Cerebellar nuclear complex (tissue), 1 donor: ENCODE measurements at regions not wholly inside any gene's neighbourhood (a gene's known extent, or its start where the extent isn't known, plus 50 kb on each side); places are given as distances from the start of the nearest gene placed in this dataset.

ENCODE experiments used
- DNase-seq, 2 experiments: peaks; one replicate each; lab custom pipeline; 2025; lab: John Stamatoyannopoulos, UW

DNA sequence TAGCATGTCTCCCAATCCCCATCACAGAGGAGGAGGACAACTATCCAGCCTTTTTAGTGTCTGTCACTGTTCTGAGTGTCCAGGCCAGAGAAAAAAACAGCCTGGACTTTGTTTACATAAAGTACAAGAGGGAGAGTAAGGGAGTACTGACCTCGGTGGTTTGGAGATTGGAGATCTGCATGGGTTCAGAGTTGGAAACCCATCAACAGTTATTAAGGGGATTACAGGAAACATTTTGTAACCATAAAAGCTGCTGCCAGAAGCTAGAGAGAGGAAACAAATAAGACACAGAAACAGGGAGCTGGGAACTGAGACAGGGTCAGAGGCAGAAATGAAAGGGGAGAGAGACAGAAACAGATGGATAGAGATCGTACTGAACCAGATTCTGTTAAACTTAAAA lies 131.5 kb upstream of the CTTNBP2NL start:
- DNase-seq = no peak

DNA sequence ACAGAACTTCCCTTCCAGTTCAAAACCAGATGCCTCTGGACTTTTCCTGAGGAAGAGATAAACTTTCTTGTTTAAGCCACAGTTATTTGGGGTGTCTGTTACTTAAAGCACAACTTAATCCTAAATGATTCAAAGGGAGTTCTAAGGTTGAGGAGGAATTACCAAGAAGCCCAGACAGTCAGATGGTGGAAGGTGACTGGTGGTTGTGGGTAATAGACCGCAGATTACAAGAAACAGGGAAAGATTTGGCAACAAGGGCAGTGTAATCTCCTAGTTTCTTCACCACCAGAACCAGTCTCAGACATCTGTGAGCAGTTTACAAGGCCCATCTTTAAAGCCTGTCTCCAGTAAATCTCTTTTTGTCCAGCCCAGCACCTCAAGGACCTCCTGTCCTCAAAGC lies 130.1 kb upstream of the CTTNBP2NL start:
- DNase-seq = no peak

DNA sequence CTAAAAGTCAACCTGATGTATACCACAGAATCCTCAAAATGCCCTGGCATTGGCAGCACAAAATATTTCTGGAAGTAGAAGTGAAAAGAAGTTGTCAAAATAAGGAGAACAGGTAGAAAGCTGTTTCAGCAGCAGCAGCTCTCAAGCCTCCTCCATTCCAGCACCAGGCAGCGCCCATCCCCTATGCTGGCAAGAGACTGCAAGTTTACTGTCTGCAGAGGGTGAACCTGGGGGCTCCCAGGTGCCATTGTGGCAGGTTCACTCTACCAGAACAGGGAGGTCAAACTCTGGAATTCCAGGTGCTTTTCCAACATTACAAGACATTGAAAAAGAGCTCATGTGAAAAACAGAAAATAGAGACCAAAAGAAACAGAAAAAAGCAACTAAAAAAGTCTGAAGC lies 128.8 kb upstream of the CTTNBP2NL start:
- DNase-seq = no peak

DNA sequence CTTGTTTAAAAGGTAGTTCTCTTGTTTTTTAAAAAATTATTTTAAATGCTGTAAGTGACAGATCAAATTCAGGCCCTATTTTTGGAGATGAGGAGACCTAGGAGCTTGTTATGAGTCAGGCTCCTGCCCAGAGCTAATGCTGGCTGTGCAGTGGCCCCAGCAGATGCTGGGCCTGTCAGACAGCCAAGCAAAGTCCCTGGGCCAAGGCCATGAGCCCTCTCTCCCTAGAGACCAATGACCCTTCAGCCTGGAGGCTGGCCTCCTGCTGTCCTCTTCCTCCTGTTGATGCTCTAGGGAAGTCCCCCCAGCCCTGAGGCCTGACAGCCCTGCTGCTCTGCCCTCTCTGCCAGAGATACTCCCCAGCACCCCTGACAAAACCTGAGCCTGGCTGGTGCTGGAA lies 128.1 kb upstream of the CTTNBP2NL start:
- no peak for DNase-seq

DNA sequence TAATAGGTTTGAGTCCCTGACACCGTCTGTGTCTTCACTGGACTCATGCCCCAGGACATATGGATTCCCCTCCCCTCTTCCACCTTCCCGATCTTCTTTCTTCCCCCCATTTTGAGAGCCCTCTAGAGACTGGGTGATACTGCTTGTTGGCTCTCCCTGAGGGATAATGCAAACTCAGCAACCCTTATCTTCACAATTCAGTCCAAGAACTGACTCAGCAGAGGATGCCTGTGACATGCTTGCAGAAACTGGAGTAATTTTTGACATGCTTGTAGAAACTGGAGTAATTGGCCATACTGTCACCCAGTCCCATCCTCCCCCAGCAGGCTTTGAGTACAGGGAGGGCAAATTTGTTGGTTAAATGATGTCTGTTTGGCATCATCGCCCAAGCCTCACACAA lies 127.6 kb upstream of the CTTNBP2NL start:
- no peak for DNase-seq

DNA sequence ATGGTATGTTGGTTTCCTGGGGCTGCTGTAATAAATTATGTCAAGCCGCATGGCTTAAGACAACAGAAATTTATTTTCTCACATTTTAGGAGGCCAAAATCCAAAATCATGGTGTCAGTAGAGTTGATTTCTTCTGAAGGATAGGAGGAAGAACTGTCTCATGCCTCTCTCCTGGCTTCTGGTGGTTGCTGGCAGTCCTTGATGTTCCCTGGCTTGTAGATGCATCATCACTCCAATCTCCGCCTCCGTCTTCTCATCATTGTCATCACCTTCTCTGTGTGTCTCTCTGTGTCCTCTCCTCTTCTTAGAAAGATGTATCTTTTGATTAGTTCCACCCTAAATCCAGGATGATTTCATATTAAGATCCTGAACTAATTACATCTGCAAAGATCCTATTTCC lies 124.7 kb upstream of the CTTNBP2NL start:
- no peak for DNase-seq

DNA sequence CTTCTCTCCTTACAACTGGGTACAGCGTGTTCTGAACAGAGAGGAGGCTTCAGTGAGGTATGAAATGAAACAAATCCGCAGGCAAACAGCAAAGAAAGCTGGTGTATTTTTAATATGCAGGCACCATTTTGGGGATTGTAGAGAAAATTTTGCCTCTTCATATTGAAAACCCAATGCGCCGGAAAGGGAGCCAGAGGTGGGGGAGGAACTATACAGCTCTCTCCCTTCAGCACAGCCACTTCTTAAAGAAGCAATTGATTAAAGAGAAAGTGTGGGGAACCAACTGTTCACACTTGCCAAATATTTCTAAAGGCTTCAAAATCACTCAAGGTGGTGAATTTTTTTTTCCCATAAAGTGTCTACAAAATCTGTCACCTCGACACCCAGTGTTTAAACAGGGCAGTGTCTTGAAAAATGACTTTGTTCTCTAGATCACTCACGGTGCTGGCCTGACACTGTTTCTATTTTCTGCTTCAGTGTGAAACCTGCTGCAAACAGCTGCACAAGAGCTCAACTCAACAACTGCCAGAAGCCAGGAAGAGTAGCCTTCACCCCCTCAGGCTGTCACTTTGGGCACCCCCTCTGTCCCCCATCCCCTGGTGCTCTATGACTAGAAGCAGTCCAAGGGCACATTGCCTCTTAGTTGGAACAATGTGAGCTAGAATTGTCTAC lies 123.8 kb upstream of the CTTNBP2NL start:
- no peak for DNase-seq

DNA sequence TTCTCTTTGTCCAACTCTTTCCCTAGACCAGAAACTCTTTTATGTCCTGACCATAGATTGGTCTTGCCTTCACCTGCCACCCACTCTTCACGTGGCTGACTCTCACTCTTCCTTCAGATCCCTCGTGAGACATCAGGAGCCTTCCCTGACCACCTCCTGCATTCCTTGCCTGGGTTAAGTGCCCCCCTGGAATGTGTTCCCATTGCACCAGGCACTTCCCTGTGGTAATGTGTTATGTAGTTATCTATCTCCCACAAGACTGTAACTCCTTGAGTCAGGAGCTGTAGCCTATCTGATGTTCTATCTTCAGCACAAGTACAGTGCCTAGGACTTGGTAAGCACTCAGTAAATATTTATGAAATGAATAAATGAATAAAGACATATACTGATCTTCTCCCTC lies 111.2 kb upstream of the CTTNBP2NL start:
- no peak for DNase-seq

DNA sequence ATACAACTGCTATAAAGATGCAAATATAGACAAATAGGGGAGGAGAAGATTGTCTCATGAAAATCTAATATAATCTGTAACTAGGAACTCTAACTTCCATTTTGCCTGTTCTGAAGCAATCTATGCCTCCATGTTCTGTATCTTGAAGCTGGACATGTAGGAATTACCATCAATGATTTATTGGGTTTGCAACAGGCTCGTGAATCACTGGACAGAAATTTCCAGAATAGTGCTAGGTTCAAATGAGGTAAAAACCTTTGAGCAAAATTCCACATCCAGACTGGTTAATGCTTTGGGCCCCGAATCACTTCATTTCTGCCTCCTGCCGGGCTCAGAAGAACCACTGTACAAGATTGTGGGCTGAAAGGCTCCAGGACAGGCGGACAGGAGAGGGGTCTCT lies 110.7 kb upstream of the CTTNBP2NL start:
- DNase-seq = no peak

DNA sequence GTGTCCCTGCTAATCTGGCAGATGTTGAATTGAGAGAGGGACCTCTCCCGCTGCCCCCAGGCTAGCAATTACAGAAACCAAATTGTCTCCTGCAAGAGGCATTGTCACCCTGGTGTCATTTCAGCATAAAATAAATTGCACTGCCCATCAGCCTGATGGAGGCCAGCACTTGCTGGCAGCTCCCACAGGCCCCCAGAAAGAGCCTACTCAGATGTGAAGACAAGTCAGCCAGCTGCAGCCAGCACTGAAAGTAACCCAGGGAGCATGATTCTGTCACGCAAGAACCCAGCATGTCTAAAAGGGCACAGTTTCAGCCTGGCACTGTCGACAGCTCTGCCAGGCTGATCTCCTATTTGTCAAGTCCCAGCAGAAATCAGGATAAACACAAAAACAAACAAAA lies 110.3 kb upstream of the CTTNBP2NL start:
- no peak for DNase-seq

DNA sequence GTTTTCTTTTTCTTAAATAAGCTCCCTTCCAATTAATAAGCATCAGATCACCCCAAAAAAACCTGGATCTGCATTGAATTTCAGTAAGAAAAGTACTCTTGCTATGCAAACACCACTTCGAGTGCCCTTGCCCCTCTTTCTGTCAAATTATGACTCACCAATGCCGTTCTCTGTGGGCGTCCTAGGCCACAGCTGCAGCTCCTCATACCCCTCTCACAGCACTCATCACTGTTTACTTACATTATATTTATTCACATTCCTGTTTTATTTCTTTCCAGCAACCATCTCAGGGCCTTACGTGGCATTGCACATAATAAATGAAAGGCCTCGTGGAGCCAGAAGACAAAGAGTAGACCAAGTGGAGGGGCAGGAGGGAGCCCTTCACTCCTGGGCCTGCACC lies 99.1 kb upstream of the CTTNBP2NL start:
- no peak for DNase-seq

DNA sequence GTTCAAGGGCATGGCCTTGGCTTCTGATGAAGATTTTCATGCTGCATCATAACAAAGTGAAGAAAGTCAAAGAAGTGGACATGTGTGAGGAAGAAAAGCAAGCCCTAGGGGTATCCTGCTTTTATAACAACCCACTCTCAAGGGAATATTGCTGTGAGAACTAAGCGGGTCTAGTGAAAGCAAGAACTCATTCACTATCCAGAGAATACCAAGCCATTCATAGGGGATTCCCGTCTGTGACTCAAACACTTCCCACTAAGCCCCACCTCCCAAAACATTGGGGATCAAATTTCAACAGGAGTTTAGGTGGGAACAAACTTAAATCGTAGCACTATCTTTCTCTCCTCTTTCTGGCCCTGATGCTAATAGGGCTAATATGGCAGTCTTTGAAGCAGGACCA lies 98.5 kb upstream of the CTTNBP2NL start:
- no peak for DNase-seq

DNA sequence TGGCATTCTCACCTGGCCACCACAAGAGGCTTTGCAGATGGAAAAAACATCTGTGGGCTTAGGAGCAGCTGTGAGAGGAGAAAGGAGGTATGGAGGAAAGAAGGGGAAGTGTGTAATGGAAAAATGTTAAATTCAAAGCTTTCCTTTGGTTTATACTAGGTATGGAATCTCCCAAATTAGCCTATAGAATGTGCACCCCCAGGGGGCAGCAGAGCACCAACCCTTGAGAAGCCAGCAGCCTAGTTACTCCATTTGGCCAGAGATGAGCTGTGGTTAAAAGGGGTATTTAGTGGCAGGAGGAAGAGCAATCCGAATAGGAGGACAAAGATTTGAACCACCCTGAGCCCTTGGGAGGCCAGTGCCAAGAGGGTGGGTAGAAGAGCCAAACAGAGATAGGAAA lies 97.5 kb upstream of the CTTNBP2NL start:
- DNase-seq = no peak

DNA sequence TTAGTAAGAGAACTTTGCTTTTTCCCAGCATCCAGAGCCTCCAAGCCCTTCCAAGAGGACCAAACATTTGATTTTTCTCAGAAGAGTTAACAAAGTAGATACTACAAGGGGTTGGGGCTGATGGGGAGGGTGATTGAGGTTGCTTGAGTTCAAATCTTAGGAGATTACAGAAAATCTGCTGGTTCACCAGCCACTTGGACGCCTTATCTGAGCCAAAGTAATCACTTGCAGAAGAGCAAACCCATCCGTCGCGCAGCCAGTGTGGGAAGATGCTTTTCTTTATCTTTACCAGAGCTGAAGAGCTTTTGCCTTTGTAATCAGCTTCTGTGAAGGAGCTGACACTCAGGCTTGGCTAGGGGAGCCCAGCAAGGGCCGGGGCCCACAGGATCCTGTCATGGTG lies 91.9 kb upstream of the CTTNBP2NL start:
- DNase-seq = no peak

DNA sequence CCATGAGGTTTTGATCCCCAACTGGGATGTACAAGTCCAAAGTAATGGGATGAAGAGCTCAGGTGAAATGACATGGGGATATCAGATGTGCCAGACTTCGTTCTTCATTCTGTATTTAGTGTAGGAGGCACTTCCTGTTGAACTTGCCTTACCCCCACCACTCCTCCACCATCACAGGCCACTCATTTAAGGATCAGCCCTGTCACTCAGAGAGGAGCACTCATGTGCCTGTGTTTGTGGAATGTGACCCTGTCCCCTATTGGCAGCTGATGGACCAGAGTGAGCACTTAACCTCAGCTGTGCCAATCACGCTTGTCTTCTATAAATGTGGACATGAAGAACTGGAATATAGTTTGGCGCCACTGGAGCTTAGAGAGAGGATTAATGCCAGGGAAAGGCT lies 91.4 kb upstream of the CTTNBP2NL start:
- DNase-seq = no peak

DNA sequence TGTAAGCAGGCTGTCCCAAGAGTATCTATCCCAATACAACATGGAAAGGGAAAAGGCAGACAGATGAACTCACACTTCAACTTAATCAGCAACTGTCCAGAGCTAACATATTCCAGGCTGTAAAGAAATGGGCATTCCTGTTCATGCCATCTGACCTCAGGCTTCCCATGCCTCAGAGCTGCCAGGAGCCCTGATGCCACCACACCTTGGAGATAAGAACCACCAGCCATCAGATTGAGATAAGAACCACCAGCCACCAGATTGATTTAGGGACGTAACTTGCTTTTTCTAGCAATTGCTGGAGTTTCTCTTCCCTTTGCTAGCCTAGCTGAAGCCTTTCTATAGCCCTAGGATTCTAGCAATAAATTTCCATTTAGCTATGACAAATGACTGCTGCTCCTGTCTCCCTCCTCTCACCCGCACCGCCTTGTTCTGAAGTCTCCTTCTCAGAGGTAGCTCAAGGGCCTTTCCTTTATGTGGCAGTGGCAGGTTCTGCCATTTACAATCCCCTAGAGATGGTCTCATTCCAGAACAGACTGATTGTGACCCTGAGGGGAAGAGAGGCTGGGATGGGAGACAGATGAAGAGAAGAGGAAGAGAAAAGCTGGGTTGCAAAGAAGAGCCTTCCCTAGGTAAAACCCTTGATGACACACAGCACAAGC lies 88.0 kb upstream of the CTTNBP2NL start:
- no peak for DNase-seq

DNA sequence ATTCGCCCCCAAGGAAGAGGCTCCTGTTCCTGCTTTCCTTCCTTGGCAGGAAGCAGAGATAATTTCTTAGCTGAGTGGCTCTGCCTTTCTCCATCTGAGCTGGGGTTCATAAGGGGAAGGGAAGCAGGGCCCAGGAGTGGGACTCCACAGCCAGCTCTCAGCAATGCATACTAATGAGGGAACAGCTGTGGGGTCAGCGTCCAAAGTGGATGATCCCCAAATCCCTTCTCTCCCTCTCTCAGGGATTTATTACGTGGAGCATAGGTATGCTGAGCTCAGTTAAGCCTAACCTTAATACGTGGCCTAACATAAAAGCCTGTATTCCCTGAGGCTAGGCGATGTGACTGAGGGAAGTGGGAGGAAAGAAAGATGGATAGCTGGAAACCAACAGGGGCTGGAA lies 87.3 kb upstream of the CTTNBP2NL start:
- DNase-seq = no peak

DNA sequence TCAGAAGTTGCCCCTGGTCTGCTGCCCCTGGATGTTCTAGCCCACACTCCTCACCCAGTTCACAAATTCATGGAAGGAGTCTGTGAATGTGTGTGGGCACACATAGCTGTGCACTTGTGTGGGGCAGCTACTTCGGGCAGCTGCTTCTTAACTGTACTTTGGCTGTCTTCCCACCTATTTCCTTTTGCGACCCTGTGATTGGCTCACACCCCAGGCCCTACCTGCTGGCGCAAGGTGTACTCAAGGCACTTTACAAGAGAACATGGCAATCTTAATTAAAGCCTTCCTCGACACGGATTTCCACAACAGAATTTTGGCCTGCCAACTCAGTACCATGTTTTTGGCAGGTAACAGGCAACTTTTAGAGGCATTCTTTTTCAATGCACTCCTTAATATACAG lies 86.5 kb upstream of the CTTNBP2NL start:
- DNase-seq = no peak

DNA sequence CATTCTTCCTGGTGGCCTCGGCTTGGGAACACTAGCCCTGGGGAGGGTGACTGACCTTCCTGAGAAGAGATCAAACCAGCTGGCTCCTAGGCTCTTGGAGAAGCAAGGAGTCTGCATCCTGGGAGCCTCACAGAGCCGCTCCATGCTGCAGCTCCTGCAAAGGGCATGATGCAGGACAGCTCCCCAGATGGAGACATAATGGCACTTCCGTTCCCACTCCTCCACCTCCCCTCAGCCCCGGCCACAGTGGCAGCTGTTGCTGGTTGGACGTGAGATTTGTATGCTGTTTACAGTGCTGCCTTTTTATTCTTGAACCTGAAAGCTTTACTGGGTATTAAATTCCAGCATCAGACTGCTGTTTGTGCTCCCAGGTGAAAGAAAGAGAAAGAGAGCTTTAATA lies 83.7 kb upstream of the CTTNBP2NL start:
- DNase-seq = no peak

DNA sequence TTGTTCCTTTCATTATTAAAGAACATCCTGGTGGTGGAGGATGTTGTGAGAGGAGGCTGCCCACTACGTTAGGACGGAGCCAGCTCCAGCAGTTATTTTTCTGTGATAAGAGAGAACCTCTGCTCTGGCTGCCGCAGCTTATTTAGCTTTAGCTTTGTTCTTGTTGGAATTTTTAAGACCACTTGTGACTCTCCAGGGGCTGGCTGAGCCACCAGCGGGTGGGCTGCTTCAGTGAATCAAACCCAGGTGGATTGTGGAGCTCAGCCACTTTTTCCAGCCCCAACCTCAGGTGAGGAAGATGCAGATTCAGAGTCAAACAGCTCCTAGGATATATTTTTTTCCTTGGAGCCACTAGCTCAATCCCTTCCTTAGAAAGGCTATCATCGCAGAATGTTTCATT lies 83.1 kb upstream of the CTTNBP2NL start:
- DNase-seq = no peak

DNA sequence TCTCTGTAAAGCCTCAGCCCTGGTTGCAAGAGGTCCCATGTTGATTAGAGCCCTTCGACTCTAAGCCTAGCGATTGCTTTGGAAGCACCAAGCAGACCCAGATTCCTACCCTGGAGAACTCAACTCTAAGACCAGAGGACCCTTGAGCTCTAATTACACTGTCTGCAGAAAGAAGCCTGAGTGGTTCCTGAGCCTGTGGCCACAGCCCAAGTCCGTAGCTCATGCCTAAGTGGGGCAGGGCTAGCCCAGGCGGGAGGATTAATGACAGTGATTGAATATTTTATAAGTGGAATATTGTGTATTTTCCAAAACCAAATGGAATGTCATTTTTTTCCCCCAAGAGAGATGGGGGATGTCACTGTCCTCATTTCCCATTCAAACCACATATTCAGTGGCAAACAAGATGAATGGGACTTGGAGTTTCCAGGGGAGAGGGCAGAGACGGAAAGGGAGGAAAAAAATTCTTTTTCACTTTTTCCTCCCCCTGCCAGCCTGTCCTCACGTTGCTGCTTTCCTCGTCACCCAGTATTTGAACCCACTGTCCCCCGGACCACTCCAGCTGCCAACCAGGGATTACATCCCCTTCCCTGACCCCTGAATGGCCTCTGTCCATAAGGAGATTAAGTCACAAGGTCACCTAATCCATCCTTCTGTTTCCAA lies 79.6 kb upstream of the CTTNBP2NL start:
- no peak for DNase-seq

DNA sequence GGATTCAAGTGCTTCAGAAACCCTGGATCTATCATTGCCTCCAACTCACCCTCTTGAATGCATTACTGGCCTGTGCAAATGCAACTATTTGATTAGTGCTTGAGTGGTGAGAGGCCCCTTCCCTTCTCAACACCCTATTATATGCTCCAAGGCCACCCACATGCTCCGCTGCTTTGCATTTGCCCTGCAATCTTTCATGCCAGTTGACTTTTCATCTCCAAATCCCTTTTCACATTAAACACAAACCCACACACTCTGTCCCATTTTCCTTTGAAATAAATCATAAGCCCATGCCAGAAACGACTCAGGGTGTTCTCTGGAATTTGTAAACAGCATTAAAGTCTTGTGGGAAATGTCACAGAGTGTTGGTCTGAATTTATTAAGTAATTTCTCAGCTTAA lies 78.9 kb upstream of the CTTNBP2NL start:
- DNase-seq = no peak

DNA sequence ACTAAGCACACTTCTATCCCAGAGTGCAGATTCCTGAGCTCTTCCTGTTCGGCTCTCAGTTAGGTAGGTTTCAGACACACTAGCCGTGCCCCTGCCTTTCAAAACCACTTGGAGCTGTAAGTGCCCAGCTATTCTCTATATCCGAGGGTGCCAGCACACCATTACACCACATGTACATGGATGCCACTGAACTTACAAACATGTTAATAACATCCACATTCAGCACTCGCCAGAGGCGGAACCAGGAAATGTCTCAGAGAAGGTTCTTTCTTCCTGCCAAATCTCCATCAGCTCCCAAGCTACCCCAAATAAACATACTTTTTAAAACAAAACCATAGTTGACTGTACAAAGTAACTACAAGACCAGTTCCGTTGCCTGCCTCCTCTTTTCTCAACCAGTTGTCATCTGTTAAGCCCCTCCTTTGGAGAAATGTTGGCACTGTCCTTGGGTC lies 78.4 kb upstream of the CTTNBP2NL start:
- DNase-seq = no peak

DNA sequence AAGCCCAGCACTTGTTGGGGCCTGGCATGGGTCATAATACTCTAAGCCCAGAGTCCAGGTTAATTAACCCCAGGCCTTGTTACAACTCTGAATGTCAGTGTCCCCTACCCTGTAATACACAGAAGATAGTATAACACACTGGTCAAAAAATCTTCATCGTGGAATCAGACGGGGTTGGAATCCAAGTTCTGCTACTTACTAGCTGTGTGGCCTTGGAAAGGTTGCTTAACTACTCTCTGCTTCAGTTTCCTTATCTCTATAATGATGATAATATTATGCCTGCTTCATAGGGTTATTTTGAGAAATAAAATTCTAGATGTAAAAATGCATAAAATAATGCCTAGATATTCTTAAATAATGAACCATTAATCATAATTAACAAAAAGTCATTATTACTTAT lies 77.8 kb upstream of the CTTNBP2NL start:
- no peak for DNase-seq
